ENCODE measurements at regions not wholly inside any gene's neighbourhood (a gene's known extent, or its start where the extent isn't known, plus 50 kb on each side); places are given as distances from the start of the nearest gene placed in this dataset.

DNA sequence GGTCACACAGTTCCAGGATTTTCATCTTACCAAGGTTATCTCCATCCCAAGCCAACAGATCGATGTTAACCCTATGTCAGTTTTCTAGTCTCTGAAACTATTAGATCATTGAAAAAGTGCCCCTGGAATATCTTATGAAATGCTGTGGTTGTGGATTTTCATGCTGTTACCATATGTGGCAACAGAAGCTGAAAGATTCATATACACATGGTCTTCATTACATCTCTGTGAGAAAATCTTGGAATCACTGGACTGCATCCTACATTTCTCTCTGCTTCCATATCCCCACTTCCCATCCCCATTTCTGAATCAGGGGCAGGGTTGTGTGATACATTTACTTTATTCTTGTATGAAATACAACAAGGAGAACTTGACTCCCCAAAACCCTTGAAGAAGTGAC, 146.1 kb downstream of the SLC16A9 start:
- Histone ChIP-seq H3K4me3 (no peak overlapping the region), H3K27ac (no peak overlapping the region)
- TF ChIP-seq, protein P1, sequence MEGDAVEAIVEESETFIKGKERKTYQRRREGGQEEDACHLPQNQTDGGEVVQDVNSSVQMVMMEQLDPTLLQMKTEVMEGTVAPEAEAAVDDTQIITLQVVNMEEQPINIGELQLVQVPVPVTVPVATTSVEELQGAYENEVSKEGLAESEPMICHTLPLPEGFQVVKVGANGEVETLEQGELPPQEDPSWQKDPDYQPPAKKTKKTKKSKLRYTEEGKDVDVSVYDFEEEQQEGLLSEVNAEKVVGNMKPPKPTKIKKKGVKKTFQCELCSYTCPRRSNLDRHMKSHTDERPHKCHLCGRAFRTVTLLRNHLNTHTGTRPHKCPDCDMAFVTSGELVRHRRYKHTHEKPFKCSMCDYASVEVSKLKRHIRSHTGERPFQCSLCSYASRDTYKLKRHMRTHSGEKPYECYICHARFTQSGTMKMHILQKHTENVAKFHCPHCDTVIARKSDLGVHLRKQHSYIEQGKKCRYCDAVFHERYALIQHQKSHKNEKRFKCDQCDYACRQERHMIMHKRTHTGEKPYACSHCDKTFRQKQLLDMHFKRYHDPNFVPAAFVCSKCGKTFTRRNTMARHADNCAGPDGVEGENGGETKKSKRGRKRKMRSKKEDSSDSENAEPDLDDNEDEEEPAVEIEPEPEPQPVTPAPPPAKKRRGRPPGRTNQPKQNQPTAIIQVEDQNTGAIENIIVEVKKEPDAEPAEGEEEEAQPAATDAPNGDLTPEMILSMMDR (IDR thresholded peaks at IDR 0.05) = no peak
- DNase-seq (ENCODE audit: low spot score) = no peak

DNA sequence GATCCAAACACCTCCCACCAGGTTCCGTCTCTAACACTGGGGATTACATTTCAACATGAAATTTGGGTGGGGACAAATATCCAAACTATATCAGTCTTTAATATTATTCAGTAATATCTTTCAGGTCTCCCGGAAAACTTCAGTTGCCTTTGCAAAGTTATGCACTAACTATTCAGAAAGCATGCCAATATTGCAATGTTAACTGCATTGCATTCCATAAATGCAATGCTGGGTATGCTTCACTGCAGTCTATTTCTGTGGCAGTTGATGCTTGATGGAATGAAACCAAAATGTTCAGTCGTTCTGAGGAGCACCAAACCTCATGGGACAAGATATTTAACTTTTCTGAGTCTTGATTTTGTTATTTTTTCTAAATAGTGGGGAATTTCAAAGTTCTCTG, 147.5 kb downstream of the SLC16A9 start:
- DNase-seq (ENCODE audit: low spot score) = no peak
- no peak overlapping the region for H3K27ac ChIP-seq
- no peak overlapping the region for H3K4me3 ChIP-seq
- TF ChIP-seq, protein P1 (IDR thresholded peaks at IDR 0.05) = no peak

DNA sequence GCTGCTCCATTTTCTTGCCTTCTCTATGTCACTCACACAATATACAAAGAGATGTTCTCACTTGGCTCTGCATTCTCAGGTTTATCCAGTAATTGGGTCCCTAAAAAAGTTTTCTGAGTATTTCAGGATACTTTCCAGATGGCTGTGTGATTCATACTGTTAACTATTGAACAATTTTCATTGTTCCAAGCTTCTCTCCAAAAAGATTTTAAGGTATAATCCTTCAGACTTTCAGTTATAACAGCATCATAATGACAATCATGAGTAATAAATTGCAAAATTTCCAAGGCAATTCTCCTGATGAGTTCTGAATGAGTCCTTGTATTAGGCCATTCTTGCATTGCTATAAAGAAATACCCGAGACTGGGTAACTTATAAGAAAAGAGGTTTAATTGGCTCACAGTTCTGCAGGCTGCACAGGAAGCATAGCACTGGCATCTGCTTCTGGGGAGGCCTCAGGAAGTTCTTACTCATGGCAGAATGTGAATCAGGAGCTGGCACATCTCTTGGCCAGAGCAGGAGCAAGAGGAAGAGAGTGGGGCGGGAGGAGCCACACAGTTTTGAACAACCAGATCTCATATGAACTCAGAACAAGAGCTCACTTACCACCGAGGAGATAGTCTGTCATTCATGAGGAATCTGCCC, 148.1 kb downstream of the SLC16A9 start:
- DNase-seq (ENCODE audit: low spot score) = no peak
- no peak overlapping the region for H3K27ac ChIP-seq
- H3K4me3 ChIP-seq = no peak overlapping the region
- TF ChIP-seq, protein P1 (IDR thresholded peaks at IDR 0.05) = no peak

DNA sequence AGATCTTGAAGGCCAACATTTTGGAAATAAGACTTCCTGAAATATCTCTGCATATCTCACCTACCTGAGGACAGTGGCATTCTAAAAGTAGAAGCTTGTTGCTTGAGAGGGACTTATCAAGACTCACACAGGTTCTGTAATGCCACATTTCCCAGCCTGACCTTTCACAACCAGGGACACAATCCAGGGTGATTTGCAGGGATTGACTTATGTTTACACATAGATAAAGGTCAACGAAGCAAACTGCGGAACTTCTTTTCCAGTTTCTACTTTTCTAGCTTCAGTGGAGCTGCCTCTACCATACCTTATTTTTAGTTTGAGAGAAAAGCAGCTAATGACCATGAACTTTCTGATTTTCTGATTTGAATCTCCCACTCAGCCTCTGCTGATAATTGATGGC, 148.7 kb downstream of the SLC16A9 start:
- no peak overlapping the region for H3K27ac ChIP-seq
- H3K4me3 ChIP-seq = no peak overlapping the region
- TF ChIP-seq, protein P1 (IDR thresholded peaks at IDR 0.05) = no peak
- DNase-seq (ENCODE audit: low spot score) = no peak

DNA sequence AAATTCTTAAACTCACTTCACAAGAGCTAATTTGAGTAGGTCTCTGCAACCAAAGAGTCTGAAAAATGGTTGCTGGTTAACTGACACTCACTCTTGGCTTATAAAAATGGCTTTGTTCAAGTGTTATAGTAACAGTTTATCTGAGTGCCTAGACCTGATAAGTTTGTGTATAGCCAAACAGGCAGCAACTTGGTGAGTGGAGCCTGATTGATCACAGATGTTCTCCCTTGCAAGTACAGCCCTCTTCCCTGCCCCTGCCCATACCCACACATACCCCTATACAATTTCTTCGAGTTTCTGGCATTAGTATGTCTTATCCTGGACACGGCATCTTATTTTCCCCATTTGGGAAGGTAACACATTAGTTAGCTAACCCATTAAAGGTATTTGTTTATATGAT, 149.5 kb downstream of the SLC16A9 start:
- TF ChIP-seq, protein P1 (IDR thresholded peaks at IDR 0.05) = no peak
- no peak overlapping the region for H3K4me3 ChIP-seq
- no peak for DNase-seq (ENCODE audit: low spot score)
- H3K27ac ChIP-seq = no peak overlapping the region

DNA sequence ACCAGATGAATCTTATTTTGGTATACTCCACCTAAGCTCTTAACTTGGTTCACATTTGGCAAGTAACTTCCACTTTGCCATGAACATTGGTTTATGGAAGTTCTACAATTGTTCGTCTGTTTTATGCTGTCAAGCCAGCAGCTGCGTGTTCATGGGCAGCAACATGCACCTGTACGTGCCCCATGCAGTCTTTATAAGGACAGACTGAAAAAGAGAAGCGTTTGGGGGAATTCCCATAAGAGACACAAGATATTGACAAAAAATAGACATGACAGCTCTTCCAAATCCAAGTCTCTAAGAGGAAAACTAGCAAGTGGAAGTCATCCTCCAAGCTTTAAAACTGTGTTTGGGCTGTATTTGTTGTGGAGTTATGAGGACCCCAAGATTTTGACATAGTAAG, 151.6 kb downstream of the SLC16A9 start:
- Histone ChIP-seq H3K4me3 (no peak overlapping the region), H3K27ac (no peak overlapping the region)
- DNase-seq (ENCODE audit: low spot score) = no peak
- TF ChIP-seq, protein P1 (IDR thresholded peaks at IDR 0.05) = no peak

DNA sequence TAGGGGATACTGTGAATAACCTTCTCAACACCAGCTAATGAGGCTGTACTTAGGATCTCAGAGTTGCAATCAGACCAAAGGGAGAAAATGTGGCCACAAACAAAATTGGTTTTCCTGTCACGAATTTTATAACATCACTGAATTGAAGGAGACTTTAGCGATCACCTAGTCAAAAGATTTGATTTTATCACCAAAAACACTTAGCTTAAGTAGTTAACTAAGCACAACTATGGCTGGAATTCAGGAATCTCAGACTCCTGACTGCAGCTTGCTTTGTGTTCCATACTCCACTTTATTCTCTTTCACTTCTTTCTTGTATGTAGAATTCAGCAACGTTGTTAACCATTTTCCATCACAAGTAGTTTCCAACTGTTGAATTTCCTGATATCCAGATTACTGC, 152.0 kb downstream of the SLC16A9 start:
- Histone ChIP-seq H3K27ac (no peak overlapping the region), H3K4me3 (no peak overlapping the region)
- DNase-seq (ENCODE audit: low spot score) = no peak
- TF ChIP-seq, protein P1 (IDR thresholded peaks at IDR 0.05) = no peak
